NCI-H2171 treated with DMSO at 0.1 percent for 48 hours (cell line): ENCODE measurements at regions not wholly inside any gene's neighbourhood (a gene's known extent, or its start where the extent isn't known, plus 50 kb on each side); places are given as distances from the start of the nearest gene placed in this dataset.

Source experiments
- DNase-seq: peaks from one replicate; lab custom pipeline; 2025; lab: John Stamatoyannopoulos, UW

GRCh38 chr2:76579911-76580310 lies 869.2 kb upstream of the GCFC2 start:
- no peak for DNase-seq

- no peak for DNase-seq
Measured at GRCh38 chr2:76572981-76573380, 862.3 kb upstream of the GCFC2 start.

- DNase-seq, result no peak
Measured at GRCh38 chr2:76569819-76570218, 859.1 kb upstream of the GCFC2 start.

GRCh38 chr2:76567478-76567877 lies 856.8 kb upstream of the GCFC2 start:
- no peak for DNase-seq

GRCh38 chr2:76564734-76565133 lies 854.0 kb upstream of the GCFC2 start:
- DNase-seq, result no peak

- no peak for DNase-seq
Measured at GRCh38 chr2:76563730-76564129, 853.0 kb upstream of the GCFC2 start.

GRCh38 chr2:76558157-76558556 lies 847.4 kb upstream of the GCFC2 start:
- DNase-seq, result no peak

- no peak for DNase-seq
Measured at GRCh38 chr2:76556018-76556417, 845.3 kb upstream of the GCFC2 start.

GRCh38 chr2:76546207-76546606 lies 835.5 kb upstream of the GCFC2 start:
- DNase-seq, result no peak

- no peak for DNase-seq
Measured at GRCh38 chr2:76544901-76545300, 834.2 kb upstream of the GCFC2 start.

GRCh38 chr2:76517574-76517909 lies 806.8 kb upstream of the GCFC2 start:
- no peak for DNase-seq

- no peak for DNase-seq
Measured at GRCh38 chr2:76516861-76517573, 806.3 kb upstream of the GCFC2 start.

- DNase-seq, result peak; percentile 0
Measured at GRCh38 chr2:76512201-76512820, 801.6 kb upstream of the GCFC2 start.

- DNase-seq, result no peak
Measured at GRCh38 chr2:76506538-76506937, 795.8 kb upstream of the GCFC2 start.

GRCh38 chr2:76501641-76502040 lies 790.9 kb upstream of the GCFC2 start:
- DNase-seq, result no peak

- DNase-seq, result no peak
Measured at GRCh38 chr2:76498360-76498759, 787.6 kb upstream of the GCFC2 start.

GRCh38 chr2:76491503-76491902 lies 780.8 kb upstream of the GCFC2 start:
- DNase-seq, result no peak

GRCh38 chr2:76478266-76479035 lies 767.7 kb upstream of the GCFC2 start:
- peak; percentile 97 for DNase-seq

GRCh38 chr2:76472946-76473345 lies 762.2 kb upstream of the GCFC2 start:
- DNase-seq, result peak; percentile 68

GRCh38 chr2:76469066-76469465 lies 758.4 kb upstream of the GCFC2 start:
- no peak for DNase-seq

- no peak for DNase-seq
Measured at GRCh38 chr2:76467326-76467725, 756.6 kb upstream of the GCFC2 start.

- DNase-seq, result no peak
Measured at GRCh38 chr2:76464310-76464709, 753.6 kb upstream of the GCFC2 start.

GRCh38 chr2:76461431-76461830 lies 750.7 kb upstream of the GCFC2 start:
- no peak for DNase-seq
